ENCODE measurements at regions not wholly inside any gene's neighbourhood (a gene's known extent, or its start where the extent isn't known, plus 50 kb on each side); places are given as distances from the start of the nearest gene placed in this dataset.

GRCh38 chr4:126264839-126265238 lies 950.1 kb downstream of the FAT4 start:
- no peak for DNase-seq

- DNase-seq, result no peak
Observed at GRCh38 chr4:126265888-126266287, 951.1 kb downstream of the FAT4 start.

GRCh38 chr4:126267689-126268088 lies 952.9 kb downstream of the FAT4 start:
- DNase-seq, result no peak

- DNase-seq, result no peak
Observed at GRCh38 chr4:126268106-126268505, 953.4 kb downstream of the FAT4 start.

- no peak for DNase-seq
Observed at GRCh38 chr4:126269106-126269505, 954.4 kb downstream of the FAT4 start.

GRCh38 chr4:126271292-126271691 lies 956.5 kb downstream of the FAT4 start:
- DNase-seq, result no peak

GRCh38 chr4:126273746-126274145 lies 959.0 kb downstream of the FAT4 start:
- DNase-seq, result no peak

- no peak for DNase-seq
Observed at GRCh38 chr4:126291886-126292285, 977.1 kb downstream of the FAT4 start.

- no peak for DNase-seq
Observed at GRCh38 chr4:126298271-126298670, 983.5 kb downstream of the FAT4 start.

GRCh38 chr4:126306152-126306869 lies 991.6 kb downstream of the FAT4 start:
- DNase-seq, result no peak

GRCh38 chr4:126318376-126318775 lies 1003.6 kb downstream of the FAT4 start:
- DNase-seq, result no peak

GRCh38 chr4:126328914-126329313 lies 1014.2 kb downstream of the FAT4 start:
- DNase-seq, result no peak

- DNase-seq, result no peak
Observed at GRCh38 chr4:126338548-126338947, 1023.8 kb downstream of the FAT4 start.

GRCh38 chr4:126341927-126342326 lies 1027.2 kb downstream of the FAT4 start:
- no peak for DNase-seq

- DNase-seq, result no peak
Observed at GRCh38 chr4:126344472-126344871, 1029.7 kb downstream of the FAT4 start.

- DNase-seq, result no peak
Observed at GRCh38 chr4:126346654-126347053, 1031.9 kb downstream of the FAT4 start.

GRCh38 chr4:126354784-126355183 lies 1040.0 kb downstream of the FAT4 start:
- no peak for DNase-seq

GRCh38 chr4:126358041-126358440 lies 1043.3 kb downstream of the FAT4 start:
- no peak for DNase-seq

GRCh38 chr4:126361287-126361686 lies 1046.5 kb downstream of the FAT4 start:
- no peak for DNase-seq

GRCh38 chr4:126364311-126364911 lies 1049.7 kb downstream of the FAT4 start:
- no peak for DNase-seq

- no peak for DNase-seq
Observed at GRCh38 chr4:126369076-126369475, 1054.3 kb downstream of the FAT4 start.

GRCh38 chr4:126372634-126373033 lies 1057.9 kb downstream of the FAT4 start:
- DNase-seq, result no peak

- no peak for DNase-seq
Observed at GRCh38 chr4:126375462-126376054, 1060.8 kb downstream of the FAT4 start.

GRCh38 chr4:126385954-126386353 lies 1071.2 kb downstream of the FAT4 start:
- DNase-seq, result no peak
